Heart right ventricle (tissue), 16 donors: ENCODE measurements at regions not wholly inside any gene's neighbourhood (a gene's known extent, or its start where the extent isn't known, plus 50 kb on each side); places are given as distances from the start of the nearest gene placed in this dataset.
A peak's percentile ranks its signal among the peaks of the same experiment; 100 is the strongest.

ENCODE experiments used
- ATAC-seq, 8 donors: fragments of 200-7000 bp; cut with Tn5 transposase; one replicate each; pipeline ENCODE4 v1.9.1; 2020; ENCODE audit warnings: mild to moderate bottlenecking in 8 of 8, moderate library complexity in 8 of 8, moderate number of reproducible peaks in 1 of 8
- DNase-seq, 2 donors: peaks; one replicate each; pipeline ENCODE4 v3.0.0-alpha.2; 2020
- H3K27ac ChIP-seq, 10 donors: fragments of 200-600 bp; sonication (generic) in 2 of 10; one replicate each; pipeline versions ENCODE4 v1.5.0 to v1.8.0; 2020 to 2022; ENCODE audit warnings: mild to moderate bottlenecking in 3 of 10
- H3K27me3 ChIP-seq, 7 donors: fragments of 200-600 bp; one replicate each; pipeline ENCODE4 v1.8.0; 2021 to 2022; ENCODE audit warnings: mild to moderate bottlenecking in 2 of 7
- H3K36me3 ChIP-seq, 9 donors: fragments of 200-600 bp; sonication (generic) in 1 of 9; one replicate each; pipeline versions ENCODE4 v1.5.0 to v1.8.0; 2020 to 2022; ENCODE audit warnings: mild to moderate bottlenecking in 2 of 9
- H3K4me1 ChIP-seq, 9 donors: fragments of 200-600 bp; sonication (generic) in 1 of 9; one replicate each; pipeline versions ENCODE4 v1.5.0 to v1.8.0; 2020 to 2022; ENCODE audit warnings: mild to moderate bottlenecking in 4 of 9
- H3K4me3 ChIP-seq, 10 donors: fragments of 200-600 bp; sonication (generic) in 2 of 10; one replicate each; pipeline versions ENCODE4 v1.5.0 to v1.8.0; 2020 to 2022; ENCODE audit warnings: mild to moderate bottlenecking in 7 of 10, moderate library complexity in 2 of 10
- H3K9me3 ChIP-seq, 11 donors: fragments of 200-600 bp in 10 of 11; sonication (generic) in 2 of 11; one replicate each; pipeline versions ENCODE4 v1.5.0 to v1.8.0; 2013 to 2022; ENCODE audit warnings: mild to moderate bottlenecking in 2 of 11, control low read depth in 1 of 11, moderate library complexity in 1 of 11
- WGBS, 2 donors: extraction: QIAGEN DNeasy Blood & Tissue Kit; methylation state at CpG; one replicate each; pipeline ENCODE4 v1.1.7; 2013; ENCODE audit warnings: inconsistent platforms in 1 of 2; 5-methylcytosine and 5-hydroxymethylcytosine counted together
- intact Hi-C, 10 donors: fragments of 100-400 bp; cut with DNase I; formaldehyde crosslinking; loops; one replicate each; pipeline versions ENCODE4 v1.11.1 to v1.14.2; 2022
- TF ChIP-seq, protein P1 (sequence below), 9 donors: fragments of 200-600 bp; sonication (generic) in 2 of 9; IDR thresholded peaks; one replicate each; pipeline versions ENCODE4 v1.5.0 to v1.8.0; 2021 to 2022; ENCODE audit warnings: antibody characterized with exemption in 9 of 9, mild to moderate bottlenecking in 5 of 9, moderate library complexity in 1 of 9
- donor health status: Arrhythmogenic right ventricular cardiomyopathy.
- donor health status: ischemic (EF 13 %, LVEDD 7.1; RV severe dilation, severe dysfunction).
- donor health status: healthy with polysubstance abuse.
- donor health status: DM: no; HTN: yes; CAD: no.
- donor health status: DM: no; HTN: no; CAD: no.
- donor health status: ischemic (EF 25% LVEDD 6.9; RV normal size, moderate dysfunction).
- donor health status: ischemic (EF 25% LVEDD 5.7; RV mildly dilated, moderate dysfunction).
- donor health status: healthy.
- donor health status: DM: yes; HTN: yes; CAD: no.
- donor health status: Ischemic cardiomyopathy.
- donor health status: ischemic (EF 35%, LVEDD 5.7; RV mildly dilated, moderate dysfunction).
- donor health status: nonischemic (EF 11% LVEDD 7.7; RV severe dilation, severe dysfunction).
- donor health status: DM: yes; HTN: yes; CAD: no.
- donor health status: PGD.
- donor health status: ischemic (EF 29% LVEDD 5.4; RV normal size, mild dysfunction).
- donor health status: nonischemic (EF 23%, LVEDD 6.1; RV moderate dilation, normal function).

GRCh38 chr20:19867074-19867473 is 109.0 kb downstream of the RIN2 start:
- Histone ChIP-seq H3K36me3 (peaks cover 0 to 21% (median 0%) of the 10 kb centered on the region in 9 donors), H3K9me3 (peaks cover 0 to 7% (median 0%) of the 10 kb centered on the region in 11 donors), H3K4me3 (no peak overlapping the region), H3K27ac (peak overlapping the region in 1 of 10 donors; percentile 64), H3K4me1 (peaks cover 0 to 14% (median 0%) of the 10 kb centered on the region in 9 donors), H3K27me3 (no peaks in the 10 kb centered on the region)
- DNase-seq (no peak), ATAC-seq (no peak)
- intact Hi-C loops: no loop called here
- 92 to 100% methylated on average over 2 of the region's 2 CpGs for WGBS, 2 donors
- TF ChIP-seq, protein P1, sequence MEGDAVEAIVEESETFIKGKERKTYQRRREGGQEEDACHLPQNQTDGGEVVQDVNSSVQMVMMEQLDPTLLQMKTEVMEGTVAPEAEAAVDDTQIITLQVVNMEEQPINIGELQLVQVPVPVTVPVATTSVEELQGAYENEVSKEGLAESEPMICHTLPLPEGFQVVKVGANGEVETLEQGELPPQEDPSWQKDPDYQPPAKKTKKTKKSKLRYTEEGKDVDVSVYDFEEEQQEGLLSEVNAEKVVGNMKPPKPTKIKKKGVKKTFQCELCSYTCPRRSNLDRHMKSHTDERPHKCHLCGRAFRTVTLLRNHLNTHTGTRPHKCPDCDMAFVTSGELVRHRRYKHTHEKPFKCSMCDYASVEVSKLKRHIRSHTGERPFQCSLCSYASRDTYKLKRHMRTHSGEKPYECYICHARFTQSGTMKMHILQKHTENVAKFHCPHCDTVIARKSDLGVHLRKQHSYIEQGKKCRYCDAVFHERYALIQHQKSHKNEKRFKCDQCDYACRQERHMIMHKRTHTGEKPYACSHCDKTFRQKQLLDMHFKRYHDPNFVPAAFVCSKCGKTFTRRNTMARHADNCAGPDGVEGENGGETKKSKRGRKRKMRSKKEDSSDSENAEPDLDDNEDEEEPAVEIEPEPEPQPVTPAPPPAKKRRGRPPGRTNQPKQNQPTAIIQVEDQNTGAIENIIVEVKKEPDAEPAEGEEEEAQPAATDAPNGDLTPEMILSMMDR (IDR thresholded peaks at IDR 0.05): no peak

DNA sequence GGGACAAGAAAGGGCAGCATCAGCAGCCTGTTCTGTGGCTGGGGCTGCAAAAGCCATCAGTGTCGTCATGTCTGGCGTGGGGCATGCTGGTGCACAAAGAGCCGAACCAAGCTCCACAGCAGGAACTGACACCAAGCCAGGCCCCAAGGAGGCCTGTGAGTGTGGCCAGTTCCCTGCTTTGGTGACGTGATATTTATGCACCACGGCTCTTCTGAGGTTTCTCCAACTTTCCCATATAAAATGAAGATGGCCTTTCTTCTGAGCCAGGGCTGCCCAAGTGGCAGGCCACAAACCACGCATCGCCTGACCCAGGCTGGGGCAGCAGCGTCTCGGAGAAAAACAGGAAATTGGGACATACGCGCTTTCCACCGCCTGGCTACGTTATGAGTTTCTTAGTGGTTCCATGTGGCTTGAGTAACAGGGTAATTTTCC is 109.9 kb downstream of the RIN2 start:
- peak overlapping the region in 1 of 10 donors; percentile 64 for H3K27ac ChIP-seq
- DNase-seq: peak in 1 of 2 donors; percentile 19
- 89 to 93% methylated on average over 13 of the region's 13 CpGs for WGBS, 2 donors

GRCh38 chr20:19868441-19868840 is 110.4 kb downstream of the RIN2 start:
- TF ChIP-seq, protein P1 (IDR thresholded peaks at IDR 0.05): no peak
- H3K4me1 ChIP-seq: peaks cover 0 to 14% (median 0%) of the 10 kb centered on the region in 9 donors
- H3K36me3 ChIP-seq: peaks cover 0 to 28% (median 0%) of the 10 kb centered on the region in 9 donors
- 85 to 88% methylated on average over 6 of the region's 6 CpGs for WGBS, 2 donors
- peaks cover 0 to 9% (median 0%) of the 10 kb centered on the region in 11 donors for H3K9me3 ChIP-seq
- peak overlapping the region in 1 of 10 donors; percentile 64 for H3K27ac ChIP-seq
- no peak for DNase-seq
- intact Hi-C loops: no loop called here
- no peaks in the 10 kb centered on the region for H3K27me3 ChIP-seq
- peak in 2 of 8 donors; percentile 9 to 10 for ATAC-seq
- no peak overlapping the region for H3K4me3 ChIP-seq

More for the DNA sequence above, 109.9 kb downstream of the RIN2 start:
- ATAC-seq: peak in 7 of 8 donors; percentile 8 to 68 (median 55)
- Histone ChIP-seq H3K9me3 (peaks cover 0 to 8% (median 0%) of the 10 kb centered on the region in 11 donors), H3K27me3 (no peaks in the 10 kb centered on the region), H3K36me3 (peaks cover 0 to 23% (median 0%) of the 10 kb centered on the region in 9 donors), H3K4me3 (no peak overlapping the region), H3K4me1 (peaks cover 0 to 14% (median 0%) of the 10 kb centered on the region in 9 donors)
- TF ChIP-seq, protein P1 (IDR thresholded peaks at IDR 0.05): no peak
- intact Hi-C loops: no loop called here

- Histone ChIP-seq H3K9me3 (peaks cover 0 to 19% (median 0%) of the 10 kb centered on the region in 11 donors), H3K4me1 (peaks cover 0 to 30% (median 17%) of the 10 kb centered on the region in 9 donors), H3K27me3 (no peaks in the 10 kb centered on the region), H3K4me3 (no peak overlapping the region), H3K36me3 (peaks cover 0 to 40% (median 0%) of the 10 kb centered on the region in 9 donors), H3K27ac (no peak overlapping the region)
- ATAC-seq: no peak
- intact Hi-C loops: no loop called here
- no peak for DNase-seq
- 93 to 97% methylated on average over 3 of the region's 3 CpGs for WGBS, 2 donors
- TF ChIP-seq, protein P1 (IDR thresholded peaks at IDR 0.05): no peak
Observed at GRCh38 chr20:19872001-19872400, 113.9 kb downstream of the RIN2 start.
